ENCODE measurements at regions not wholly inside any gene's neighbourhood (a gene's known extent, or its start where the extent isn't known, plus 50 kb on each side); places are given as distances from the start of the nearest gene placed in this dataset.

GRCh38 chr5:33322632-33323031 is 118.1 kb upstream of the TARS1 start:
- no peak for TF ChIP-seq CTCF (IDR thresholded peaks at IDR 0.05)
- no peak for TF ChIP-seq EP300 (IDR thresholded peaks at IDR 0.05)

Measured in esophagus muscularis mucosa (tissue), 3 donors.